ENCODE measurements at regions not wholly inside any gene's neighbourhood (a gene's known extent, or its start where the extent isn't known, plus 50 kb on each side); places are given as distances from the start of the nearest gene placed in this dataset.

DNA sequence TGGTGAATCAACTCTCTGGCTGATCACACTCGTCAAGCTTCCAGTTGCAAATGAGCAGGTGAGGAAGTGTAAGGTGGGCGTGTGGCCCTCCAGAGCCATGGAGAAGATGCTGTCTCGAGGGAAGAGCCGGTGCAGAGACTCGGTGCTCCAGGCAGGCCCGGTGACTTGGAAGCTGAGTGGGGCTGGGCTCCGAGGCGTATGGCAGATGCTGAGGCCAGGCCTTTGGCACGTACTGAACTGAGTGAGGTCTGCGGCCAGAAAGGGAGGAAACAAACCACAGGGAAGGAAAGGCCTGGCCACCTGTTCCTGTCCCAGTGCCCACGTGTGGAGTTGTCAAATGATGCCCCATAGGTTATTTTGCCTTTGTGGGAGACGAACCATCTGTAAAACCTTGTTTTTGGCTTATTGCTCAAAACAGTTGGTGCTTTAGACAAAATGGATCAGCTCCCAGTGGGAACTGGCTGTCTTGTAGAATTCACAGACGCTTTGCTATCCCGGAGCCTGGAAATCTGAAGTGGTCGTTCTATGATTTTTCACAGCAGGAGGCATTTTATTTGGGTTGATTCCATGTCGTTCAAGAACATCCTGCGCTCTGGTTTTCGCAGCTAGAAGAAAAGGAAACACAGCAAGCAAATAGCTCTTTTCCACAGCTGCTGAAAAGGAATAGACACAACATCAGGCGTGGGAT lies 117.5 kb upstream of the TMEM18 start:
- TF ChIP-seq YY1 (IDR thresholded peaks at IDR 0.05; ENCODE audit: low read depth) (no peak), CREB1 (IDR thresholded peaks at IDR 0.05; ENCODE audit: low read depth) (no peak), TAF1 (IDR thresholded peaks at IDR 0.05; ENCODE audit: low read depth) (no peak), CEBPB (IDR thresholded peaks at IDR 0.05) (no peak), RAD21 (IDR thresholded peaks at IDR 0.05; ENCODE audit: low read depth) (no peak), EP300 (IDR thresholded peaks at IDR 0.05; ENCODE audit: borderline replicate concordance) (no peak)
- TF ChIP-seq, protein P1, sequence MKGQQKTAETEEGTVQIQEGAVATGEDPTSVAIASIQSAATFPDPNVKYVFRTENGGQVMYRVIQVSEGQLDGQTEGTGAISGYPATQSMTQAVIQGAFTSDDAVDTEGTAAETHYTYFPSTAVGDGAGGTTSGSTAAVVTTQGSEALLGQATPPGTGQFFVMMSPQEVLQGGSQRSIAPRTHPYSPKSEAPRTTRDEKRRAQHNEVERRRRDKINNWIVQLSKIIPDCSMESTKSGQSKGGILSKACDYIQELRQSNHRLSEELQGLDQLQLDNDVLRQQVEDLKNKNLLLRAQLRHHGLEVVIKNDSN (IDR thresholded peaks at IDR 0.05) = no peak
- TF ChIP-seq, protein P2, sequence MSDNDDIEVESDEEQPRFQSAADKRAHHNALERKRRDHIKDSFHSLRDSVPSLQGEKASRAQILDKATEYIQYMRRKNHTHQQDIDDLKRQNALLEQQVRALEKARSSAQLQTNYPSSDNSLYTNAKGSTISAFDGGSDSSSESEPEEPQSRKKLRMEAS (IDR thresholded peaks at IDR 0.05) = no peak
- TF ChIP-seq, protein P3, sequence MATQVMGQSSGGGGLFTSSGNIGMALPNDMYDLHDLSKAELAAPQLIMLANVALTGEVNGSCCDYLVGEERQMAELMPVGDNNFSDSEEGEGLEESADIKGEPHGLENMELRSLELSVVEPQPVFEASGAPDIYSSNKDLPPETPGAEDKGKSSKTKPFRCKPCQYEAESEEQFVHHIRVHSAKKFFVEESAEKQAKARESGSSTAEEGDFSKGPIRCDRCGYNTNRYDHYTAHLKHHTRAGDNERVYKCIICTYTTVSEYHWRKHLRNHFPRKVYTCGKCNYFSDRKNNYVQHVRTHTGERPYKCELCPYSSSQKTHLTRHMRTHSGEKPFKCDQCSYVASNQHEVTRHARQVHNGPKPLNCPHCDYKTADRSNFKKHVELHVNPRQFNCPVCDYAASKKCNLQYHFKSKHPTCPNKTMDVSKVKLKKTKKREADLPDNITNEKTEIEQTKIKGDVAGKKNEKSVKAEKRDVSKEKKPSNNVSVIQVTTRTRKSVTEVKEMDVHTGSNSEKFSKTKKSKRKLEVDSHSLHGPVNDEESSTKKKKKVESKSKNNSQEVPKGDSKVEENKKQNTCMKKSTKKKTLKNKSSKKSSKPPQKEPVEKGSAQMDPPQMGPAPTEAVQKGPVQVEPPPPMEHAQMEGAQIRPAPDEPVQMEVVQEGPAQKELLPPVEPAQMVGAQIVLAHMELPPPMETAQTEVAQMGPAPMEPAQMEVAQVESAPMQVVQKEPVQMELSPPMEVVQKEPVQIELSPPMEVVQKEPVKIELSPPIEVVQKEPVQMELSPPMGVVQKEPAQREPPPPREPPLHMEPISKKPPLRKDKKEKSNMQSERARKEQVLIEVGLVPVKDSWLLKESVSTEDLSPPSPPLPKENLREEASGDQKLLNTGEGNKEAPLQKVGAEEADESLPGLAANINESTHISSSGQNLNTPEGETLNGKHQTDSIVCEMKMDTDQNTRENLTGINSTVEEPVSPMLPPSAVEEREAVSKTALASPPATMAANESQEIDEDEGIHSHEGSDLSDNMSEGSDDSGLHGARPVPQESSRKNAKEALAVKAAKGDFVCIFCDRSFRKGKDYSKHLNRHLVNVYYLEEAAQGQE (IDR thresholded peaks at IDR 0.05; ENCODE audit: low read depth) = no peak
